ENCODE measurements at regions not wholly inside any gene's neighbourhood (a gene's known extent, or its start where the extent isn't known, plus 50 kb on each side); places are given as distances from the start of the nearest gene placed in this dataset.

DNA sequence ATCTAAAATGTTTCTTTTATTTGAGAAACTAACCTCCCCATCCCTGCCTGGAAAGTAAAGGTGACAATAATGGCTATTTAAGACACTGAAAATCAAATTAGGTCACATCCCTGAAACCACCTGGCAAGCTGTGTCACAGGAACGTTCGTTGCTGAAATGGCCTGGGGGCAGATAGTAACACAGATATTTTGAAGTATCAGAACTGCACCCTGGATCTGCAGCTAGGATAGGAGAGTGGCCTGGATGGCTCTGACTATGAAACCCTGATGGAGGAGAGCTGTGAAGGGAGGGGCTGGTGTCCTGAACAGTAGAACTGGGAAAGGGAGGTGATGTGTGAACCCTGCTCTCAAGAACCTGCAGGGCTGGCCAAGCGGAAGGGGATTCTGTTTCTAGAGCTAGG lies 648.3 kb upstream of the CFAP20DC start:
- no peak for DNase-seq (ENCODE audit: low spot score)

DNA sequence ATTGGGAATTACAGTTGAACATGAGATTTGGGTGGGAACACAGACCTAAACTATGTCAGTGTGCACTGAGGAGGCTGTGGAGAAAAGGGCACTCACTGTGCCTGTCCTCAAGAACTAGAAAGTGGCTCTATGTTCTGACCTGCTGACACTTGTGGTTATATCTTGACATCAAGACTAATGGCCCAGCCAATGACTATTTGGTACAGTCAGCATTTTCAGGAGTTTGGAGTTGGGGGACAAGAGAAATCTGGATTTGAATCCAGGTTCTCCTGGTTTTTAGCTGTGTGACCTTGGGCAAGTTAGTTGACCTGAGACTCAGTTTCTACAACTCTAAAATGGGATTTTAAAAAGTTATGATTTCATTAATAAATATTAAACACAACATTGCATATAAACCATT lies 647.0 kb upstream of the CFAP20DC start:
- no peak for DNase-seq (ENCODE audit: low spot score)

DNA sequence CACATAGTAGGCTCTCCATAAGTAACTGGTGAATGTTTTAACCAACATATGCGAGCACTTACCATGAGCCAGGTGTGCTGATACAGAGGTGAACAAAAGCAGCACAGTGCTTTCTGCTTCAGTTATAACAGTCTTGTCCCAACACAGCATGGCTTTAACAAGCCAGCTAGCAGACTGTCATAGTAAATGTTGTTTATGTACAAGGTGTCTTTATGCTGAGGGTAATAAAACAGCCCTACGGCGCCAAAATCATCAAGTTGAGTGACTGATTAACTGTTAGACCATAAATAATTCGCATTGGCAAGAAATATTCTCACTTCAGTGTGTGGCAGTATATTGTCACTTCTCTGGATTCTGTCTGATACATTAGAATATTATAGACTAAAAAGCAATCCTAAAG lies 646.0 kb upstream of the CFAP20DC start:
- DNase-seq (ENCODE audit: low spot score) = no peak

DNA sequence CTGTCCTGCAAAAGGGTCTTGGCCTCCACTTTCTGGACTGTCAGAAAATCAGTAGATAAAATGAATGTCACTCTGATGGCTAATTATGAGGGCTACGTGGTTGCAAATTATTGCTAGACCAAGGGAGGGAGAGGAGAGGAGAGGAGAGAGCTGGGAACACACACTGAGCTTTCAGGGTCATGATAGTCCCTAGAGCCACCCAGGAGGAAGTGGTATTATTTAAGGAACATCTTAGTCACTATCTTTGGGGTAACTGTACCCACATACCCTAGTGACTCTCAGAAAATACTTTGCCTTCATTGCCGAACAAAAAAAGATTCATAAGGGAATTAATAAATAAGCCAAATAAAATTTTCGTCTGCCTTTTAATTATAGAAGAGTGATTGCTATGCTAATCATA lies 642.3 kb upstream of the CFAP20DC start:
- no peak for DNase-seq (ENCODE audit: low spot score)

GRCh38 chr3:59690886-59691285 lies 641.1 kb upstream of the CFAP20DC start:
- DNase-seq (ENCODE audit: low spot score) = no peak

DNA sequence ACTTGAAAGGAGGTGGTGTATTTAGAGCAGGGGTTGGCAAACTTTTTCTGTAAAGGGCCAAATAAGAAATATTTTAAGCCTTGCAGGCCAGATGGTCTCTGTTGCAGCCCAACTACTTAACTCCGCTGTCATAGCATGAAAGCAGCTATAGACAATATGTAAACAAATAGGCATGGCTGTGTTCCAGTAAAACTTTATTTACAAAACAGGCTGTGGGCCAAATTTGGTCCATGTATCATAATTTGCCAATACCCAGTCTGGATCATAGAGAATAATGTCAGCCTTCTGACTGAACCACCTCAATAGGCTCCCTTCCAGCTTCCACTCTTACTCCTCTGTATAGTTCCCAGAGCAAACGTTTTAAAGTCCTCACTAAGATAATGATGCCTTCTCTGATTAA lies 638.8 kb upstream of the CFAP20DC start:
- no peak for DNase-seq (ENCODE audit: low spot score)

DNA sequence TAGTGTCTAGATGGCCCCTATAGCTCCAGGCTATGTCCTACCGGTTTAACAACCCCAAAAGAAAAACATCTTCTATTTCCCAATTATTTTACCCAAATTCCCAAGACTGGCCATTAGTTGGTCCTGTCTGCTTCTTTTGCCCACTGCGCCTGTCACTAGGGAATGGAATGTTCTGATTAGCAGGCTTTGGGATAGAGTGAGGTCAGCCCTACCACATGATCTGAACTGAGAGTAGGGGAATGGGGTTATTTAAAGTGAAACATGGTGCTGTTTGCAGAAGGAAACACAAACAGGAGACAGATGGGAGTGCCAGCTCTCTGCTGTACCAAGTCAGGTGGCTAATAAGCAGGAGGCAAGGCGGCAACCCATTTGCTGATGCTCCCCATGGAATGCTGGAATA lies 635.6 kb upstream of the CFAP20DC start:
- DNase-seq (ENCODE audit: low spot score) = no peak

GRCh38 chr3:59684766-59685165 lies 634.9 kb upstream of the CFAP20DC start:
- DNase-seq (ENCODE audit: low spot score) = no peak

DNA sequence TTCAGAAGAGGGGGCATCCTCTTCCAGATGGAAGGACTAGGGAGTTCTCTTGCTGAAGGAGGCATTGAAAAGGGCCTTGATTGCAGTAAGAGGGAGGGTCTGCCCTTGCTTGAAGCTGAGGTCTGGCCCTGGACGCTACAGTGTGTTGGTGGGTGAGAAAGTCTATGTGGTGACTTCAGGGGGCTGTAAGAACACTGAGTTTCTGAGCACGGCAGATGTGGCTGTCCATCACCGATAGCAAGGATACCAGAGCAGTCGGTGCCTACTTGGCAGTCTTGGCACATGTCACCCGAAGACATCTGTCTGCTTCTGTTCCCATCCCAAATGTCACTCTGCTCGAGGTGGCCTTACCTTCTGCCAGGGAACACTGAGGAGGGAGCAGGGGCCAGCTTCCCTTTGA lies 631.1 kb upstream of the CFAP20DC start:
- DNase-seq (ENCODE audit: low spot score) = no peak

- DNase-seq (ENCODE audit: low spot score) = no peak
These were observed 628.2 kb upstream of the CFAP20DC start for GRCh38 chr3:59677747-59678702.

- DNase-seq (ENCODE audit: low spot score) = no peak
These were observed 625.7 kb upstream of the CFAP20DC start for GRCh38 chr3:59675495-59675894.

- DNase-seq (ENCODE audit: low spot score) = no peak
These were observed 613.4 kb upstream of the CFAP20DC start for GRCh38 chr3:59663076-59663850.

DNA sequence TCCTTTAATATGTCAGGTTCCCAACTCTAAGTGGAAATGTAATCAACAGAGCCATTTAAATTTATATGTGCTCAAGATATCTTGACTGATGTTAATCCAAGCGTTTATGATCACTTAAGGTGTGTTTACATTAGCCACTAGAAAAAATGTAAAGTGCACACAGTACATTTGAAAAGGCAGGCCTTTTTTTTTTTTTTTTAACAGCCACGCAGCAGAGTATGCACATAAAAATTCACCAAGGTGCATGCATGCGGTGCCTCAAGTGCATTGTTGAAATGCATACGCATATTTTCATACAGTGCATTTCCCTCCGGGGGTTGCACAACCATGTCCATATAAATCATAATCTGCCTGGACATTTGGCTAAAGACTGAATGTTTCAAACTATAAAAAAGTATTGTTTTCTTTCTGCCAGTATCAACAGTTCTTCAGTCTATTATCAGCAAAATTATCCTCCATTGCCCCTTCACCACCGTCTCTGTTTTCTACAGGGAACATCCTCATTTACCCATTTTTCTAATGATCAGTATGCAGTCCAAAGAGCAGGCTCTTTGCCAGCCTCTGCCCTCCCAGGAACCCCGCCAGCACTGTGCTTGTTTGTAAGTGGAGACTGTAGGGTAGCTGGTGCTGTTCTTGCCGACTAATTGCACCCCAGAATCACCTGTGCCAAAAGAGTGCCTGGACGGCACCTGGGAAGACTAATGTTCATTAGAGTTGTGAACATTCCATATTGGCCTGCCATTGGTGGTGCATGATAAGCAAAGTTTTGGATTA lies 611.2 kb upstream of the CFAP20DC start:
- no peak for DNase-seq (ENCODE audit: low spot score)

- no peak for DNase-seq (ENCODE audit: low spot score)
These were observed 610.6 kb upstream of the CFAP20DC start for GRCh38 chr3:59660376-59660775.

DNA sequence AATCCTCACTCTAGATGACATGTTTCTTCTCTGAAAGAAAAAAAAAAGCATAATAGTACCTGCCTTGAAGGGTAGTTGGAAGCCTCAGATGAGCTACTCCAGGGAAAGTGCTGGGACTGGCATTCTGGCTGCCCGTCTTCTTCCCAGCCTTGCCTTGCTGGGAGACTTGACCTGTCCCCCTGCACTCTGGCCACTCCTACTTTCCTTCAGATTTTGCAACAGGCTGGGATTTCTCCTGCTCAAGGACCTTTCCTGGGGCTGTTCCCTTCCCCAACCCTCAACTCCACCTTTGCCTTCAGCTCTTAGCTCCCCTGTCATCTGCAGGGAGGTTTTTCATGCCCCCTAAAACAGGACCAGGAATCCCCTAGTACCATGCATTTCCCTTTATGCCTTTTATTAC lies 609.9 kb upstream of the CFAP20DC start:
- no peak for DNase-seq (ENCODE audit: low spot score)

DNA sequence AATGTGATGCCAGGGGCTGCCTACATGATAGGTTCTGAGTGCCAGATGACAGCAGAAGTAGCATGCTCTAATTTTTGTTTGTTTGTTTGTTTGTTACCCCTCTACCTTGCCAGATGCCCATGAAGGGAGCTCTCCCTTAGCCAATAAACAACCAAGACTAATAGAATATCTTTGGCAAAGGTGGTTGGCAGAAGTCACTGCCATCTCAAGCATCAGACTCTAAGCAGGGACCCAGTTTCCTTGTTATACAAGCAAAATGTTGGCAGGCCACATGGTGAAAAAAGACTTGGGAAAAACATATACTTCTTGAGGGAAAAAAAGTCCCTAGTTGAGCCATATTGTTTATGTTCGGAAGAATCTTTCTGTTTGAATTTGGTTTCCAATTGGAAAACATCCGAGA lies 609.0 kb upstream of the CFAP20DC start:
- no peak for DNase-seq (ENCODE audit: low spot score)

DNA sequence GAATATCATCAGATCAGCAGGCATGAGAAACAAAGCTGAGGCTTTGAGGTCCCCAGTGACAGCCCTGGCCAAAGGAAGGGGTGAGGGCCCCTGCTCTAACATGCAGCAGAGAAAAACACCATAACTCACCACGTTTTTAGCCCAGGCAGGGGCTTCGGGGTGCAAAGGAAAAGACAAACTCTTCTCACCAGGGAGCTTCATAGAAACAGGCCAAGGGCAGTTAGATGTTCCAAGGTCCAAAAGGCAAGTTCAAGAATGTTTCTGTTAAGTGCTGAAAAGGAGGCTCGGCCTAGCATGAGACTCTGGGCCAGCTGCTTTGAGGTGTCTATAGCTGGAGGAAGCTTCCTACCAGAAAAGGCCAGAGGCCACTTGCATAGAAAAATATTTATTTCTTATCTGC lies 608.4 kb upstream of the CFAP20DC start:
- DNase-seq (ENCODE audit: low spot score) = no peak

DNA sequence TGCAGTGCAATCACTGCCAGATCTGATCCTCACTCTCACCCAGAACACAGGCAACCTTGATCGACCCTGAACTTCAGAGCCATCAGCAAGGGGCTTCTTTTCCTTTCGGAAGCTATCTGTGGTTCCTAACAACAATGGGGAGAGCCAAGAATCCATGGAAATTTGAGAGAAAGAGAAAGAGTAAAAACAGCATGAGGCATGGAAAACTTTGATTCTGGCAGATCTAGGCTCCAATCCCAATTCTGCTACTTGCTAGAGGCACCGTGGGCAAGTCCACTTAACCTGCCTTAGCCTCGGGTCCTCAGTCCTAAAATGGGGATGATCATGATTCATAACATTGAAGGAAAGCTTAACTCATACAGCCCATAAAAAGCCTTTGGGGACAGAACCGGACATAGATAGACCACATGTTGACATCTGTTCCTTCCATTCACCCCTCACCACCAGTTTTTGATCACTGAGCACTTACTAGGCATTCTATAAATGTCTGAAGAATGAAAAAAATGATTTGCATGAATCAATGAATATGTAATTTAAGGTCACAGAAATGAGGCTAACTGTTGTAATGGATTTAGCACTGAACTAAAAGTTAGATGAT lies 605.7 kb upstream of the CFAP20DC start:
- no peak for DNase-seq (ENCODE audit: low spot score)

GRCh38 chr3:59654480-59655417 lies 604.9 kb upstream of the CFAP20DC start:
- DNase-seq (ENCODE audit: low spot score) = no peak

GRCh38 chr3:59654123-59654479 lies 604.3 kb upstream of the CFAP20DC start:
- no peak for DNase-seq (ENCODE audit: low spot score)
